IPS-20b (cell line): ENCODE measurements at regions not wholly inside any gene's neighbourhood (a gene's known extent, or its start where the extent isn't known, plus 50 kb on each side); places are given as distances from the start of the nearest gene placed in this dataset.

Source experiments
- H3K27ac ChIP-seq: one replicate; pipeline ENCODE4 v1.5.1; 2013; ENCODE audit warnings: low read length
- H3K27me3 ChIP-seq: 2 replicates; pipeline ENCODE4 v1.6.1; 2013; ENCODE audit warnings: mild to moderate bottlenecking, low read length, inconsistent platforms; ENCODE audit not compliant: insufficient read depth
- H3K36me3 ChIP-seq: 2 replicates; pipeline ENCODE4 v1.6.1; 2013; ENCODE audit warnings: low read depth, mild to moderate bottlenecking, inconsistent platforms, low read length, moderate library complexity; ENCODE audit not compliant: insufficient read depth
- H3K4me1 ChIP-seq: 2 replicates; pipeline ENCODE4 v1.6.1; 2013; ENCODE audit warnings: mild to moderate bottlenecking, control low read depth, inconsistent platforms, low read length, moderate library complexity; ENCODE audit not compliant: insufficient read depth
- H3K4me3 ChIP-seq: 2 replicates; pipeline ENCODE4 v1.5.1; 2013; ENCODE audit warnings: mild to moderate bottlenecking, low read length, inconsistent platforms
- H3K9ac ChIP-seq: 2 replicates; pipeline ENCODE4 v1.6.1; 2013; ENCODE audit warnings: low read depth, mild to moderate bottlenecking, inconsistent platforms, low read length, moderate library complexity
- H3K9me3 ChIP-seq: 2 replicates; pipeline ENCODE4 v1.6.1; 2013; ENCODE audit warnings: mild to moderate bottlenecking, low read depth, low read length, inconsistent platforms; ENCODE audit not compliant: insufficient read depth

DNA sequence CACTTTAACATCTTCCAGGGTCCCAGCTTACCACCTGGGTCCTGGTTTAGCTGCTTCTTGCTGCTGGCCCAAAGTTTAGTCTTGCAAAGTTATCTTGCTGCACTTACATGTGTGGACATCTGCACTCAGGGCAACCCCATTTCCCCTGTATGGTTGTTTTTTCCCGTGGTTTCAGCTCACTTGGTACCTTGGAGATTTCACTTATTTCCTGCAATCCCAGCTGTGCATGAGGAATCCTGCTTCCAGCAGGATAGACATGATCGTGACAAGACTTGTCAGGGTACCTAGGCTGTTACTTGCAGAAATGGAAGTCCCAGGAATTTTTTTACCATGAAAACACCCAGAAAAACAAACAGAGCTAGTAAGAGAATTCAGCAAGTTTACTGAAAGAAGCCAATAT lies 95.9 kb upstream of the LEP start:
- H3K27ac ChIP-seq: no peak overlapping the region
- H3K36me3 ChIP-seq: no peaks in the 10 kb centered on the region
- H3K4me3 ChIP-seq: no peak overlapping the region
- H3K4me1 ChIP-seq: peaks cover 7% of the 10 kb centered on the region; the same call in 1 of the 2 replicates
- H3K27me3 ChIP-seq: peaks cover 16% of the 10 kb centered on the region; the same call in 1 of the 2 replicates
- no peaks in the 10 kb centered on the region; the same call in 1 of the 2 replicates for H3K9me3 ChIP-seq
- H3K9ac ChIP-seq: no peak overlapping the region

DNA sequence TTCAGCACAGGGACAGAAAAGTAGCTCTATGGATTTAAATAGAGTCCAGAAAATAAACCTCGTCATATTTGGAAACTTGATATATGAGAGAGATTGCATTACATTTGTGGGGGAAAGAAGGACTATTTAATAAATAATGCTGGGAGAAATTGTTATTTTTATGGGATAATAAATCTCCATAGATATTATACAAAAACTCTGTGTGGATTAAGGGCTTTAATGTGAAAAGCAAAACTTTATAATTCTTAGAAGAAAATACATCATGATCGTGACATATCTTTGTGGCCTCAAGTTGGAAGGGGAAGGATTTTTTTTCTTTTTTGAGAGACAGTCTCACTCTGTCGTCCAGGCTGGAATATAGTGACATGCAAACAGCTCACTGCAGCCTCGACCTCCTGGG lies 95.0 kb upstream of the LEP start:
- no peak overlapping the region for H3K27ac ChIP-seq
- peaks cover 7% of the 10 kb centered on the region; the same call in 1 of the 2 replicates for H3K4me1 ChIP-seq
- no peaks in the 10 kb centered on the region; the same call in 1 of the 2 replicates for H3K9me3 ChIP-seq
- peaks cover 16% of the 10 kb centered on the region; the same call in 1 of the 2 replicates for H3K27me3 ChIP-seq
- H3K36me3 ChIP-seq: no peaks in the 10 kb centered on the region
- no peak overlapping the region for H3K9ac ChIP-seq
- H3K4me3 ChIP-seq: no peak overlapping the region

DNA sequence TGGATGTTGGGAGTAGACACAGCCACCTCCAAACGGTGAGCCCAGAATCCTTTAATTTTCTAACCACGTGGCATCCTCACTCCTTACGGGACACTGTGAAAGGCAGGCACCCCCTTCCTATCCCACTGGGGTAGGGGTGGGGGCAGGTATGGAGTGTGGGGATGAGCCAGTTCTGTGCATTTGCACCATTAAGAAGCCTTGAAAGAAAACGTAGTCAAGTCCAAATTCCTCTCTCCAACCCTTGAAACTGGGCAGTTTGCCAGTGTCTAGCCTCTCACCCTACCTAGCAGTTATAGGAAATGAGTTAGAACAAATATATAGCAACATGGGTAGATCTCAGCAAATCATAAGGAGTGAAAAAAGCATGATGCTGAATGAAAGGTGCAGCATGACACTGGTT lies 92.4 kb upstream of the LEP start:
- Histone ChIP-seq H3K4me1 (peaks cover 7% of the 10 kb centered on the region; the same call in 1 of the 2 replicates), H3K9me3 (no peaks in the 10 kb centered on the region; the same call in 1 of the 2 replicates), H3K4me3 (no peak overlapping the region), H3K9ac (no peak overlapping the region), H3K27me3 (peaks cover 4% of the 10 kb centered on the region; the same call in 1 of the 2 replicates), H3K27ac (no peak overlapping the region), H3K36me3 (no peaks in the 10 kb centered on the region)

DNA sequence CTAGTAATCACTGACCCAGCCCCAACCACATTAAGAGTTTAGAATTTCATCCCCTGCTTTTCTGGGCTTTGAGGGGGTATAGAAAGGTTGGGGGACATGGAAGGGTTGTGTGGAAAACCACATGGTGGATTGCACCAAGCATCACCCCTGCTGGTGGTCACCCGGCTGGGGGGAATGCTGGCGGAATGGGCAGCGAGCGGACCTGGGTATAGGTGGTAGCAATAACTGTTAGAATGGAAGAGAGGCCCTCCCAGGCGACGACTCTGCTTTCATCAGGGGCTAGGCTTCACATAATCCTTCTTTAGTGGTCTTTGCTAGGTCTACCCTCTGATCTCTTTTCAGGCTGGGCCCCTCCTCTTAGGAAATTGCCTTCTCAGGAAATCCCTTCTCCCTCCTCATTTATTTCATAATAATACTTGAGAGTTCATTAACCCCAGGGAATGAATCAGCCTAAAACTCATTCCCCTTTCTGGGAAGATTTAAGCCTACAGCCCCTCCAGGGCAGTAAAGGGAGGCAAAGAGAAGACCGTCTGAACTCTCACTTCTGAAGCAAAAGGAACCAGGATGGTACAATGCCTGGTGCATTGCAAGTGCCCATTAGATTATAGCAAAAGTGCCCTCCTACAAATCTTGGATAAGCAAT lies 90.7 kb upstream of the LEP start:
- peaks cover 24% of the 10 kb centered on the region for H3K4me1 ChIP-seq
- no peak overlapping the region for H3K4me3 ChIP-seq
- H3K27ac ChIP-seq: no peak overlapping the region
- no peak overlapping the region for H3K9ac ChIP-seq
- H3K27me3 ChIP-seq: peaks cover 7% of the 10 kb centered on the region; the same call in 1 of the 2 replicates
- H3K36me3 ChIP-seq: no peaks in the 10 kb centered on the region
- H3K9me3 ChIP-seq: no peaks in the 10 kb centered on the region

DNA sequence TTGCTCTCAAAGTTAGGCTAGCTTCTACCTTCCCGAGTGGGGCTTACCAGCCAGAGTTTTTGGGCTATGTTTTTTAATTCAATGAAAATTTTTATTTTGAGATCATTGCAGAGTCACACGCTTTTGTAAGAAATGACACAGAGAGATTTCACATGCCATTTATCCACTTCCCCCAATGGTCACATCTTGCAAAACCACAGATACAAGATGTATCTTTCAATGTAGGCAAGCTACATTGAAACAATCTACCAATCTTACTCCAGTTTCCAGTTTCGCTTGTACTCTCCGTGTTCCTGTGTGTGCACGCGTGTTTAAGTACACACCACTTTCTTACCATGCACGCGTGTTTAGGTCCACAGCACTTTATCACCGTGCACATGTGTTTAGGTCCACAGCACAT lies 89.4 kb upstream of the LEP start:
- Histone ChIP-seq H3K36me3 (no peaks in the 10 kb centered on the region), H3K27me3 (peaks cover 7% of the 10 kb centered on the region; the same call in 1 of the 2 replicates), H3K4me1 (peaks cover 27% of the 10 kb centered on the region), H3K9me3 (no peaks in the 10 kb centered on the region), H3K9ac (no peak overlapping the region), H3K4me3 (no peak overlapping the region), H3K27ac (no peak overlapping the region)

DNA sequence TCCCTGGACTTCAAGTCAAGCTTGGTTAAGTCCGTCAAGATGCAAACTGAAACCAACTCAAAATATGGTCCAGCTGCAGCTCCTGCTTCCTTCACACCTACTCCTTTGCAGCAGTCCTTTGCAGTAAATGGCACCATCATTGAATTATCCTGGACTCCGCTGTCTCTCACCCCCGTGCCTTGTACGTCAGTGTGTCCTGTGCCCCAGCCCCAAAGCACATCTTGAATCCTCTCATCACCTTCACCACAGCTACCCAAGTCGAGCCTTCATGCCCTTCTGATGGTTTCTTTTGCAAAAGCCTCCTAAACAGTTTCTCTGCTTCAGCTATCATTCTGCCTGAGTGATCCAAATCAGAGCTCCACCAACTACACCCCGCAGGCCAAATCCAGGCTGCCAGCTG lies 88.4 kb upstream of the LEP start:
- H3K9me3 ChIP-seq: no peaks in the 10 kb centered on the region
- H3K27me3 ChIP-seq: peaks cover 17% of the 10 kb centered on the region; the same call in 1 of the 2 replicates
- peaks cover 20% of the 10 kb centered on the region for H3K4me1 ChIP-seq
- H3K27ac ChIP-seq: no peak overlapping the region
- H3K36me3 ChIP-seq: no peaks in the 10 kb centered on the region
- no peak overlapping the region for H3K9ac ChIP-seq
- H3K4me3 ChIP-seq: no peak overlapping the region

DNA sequence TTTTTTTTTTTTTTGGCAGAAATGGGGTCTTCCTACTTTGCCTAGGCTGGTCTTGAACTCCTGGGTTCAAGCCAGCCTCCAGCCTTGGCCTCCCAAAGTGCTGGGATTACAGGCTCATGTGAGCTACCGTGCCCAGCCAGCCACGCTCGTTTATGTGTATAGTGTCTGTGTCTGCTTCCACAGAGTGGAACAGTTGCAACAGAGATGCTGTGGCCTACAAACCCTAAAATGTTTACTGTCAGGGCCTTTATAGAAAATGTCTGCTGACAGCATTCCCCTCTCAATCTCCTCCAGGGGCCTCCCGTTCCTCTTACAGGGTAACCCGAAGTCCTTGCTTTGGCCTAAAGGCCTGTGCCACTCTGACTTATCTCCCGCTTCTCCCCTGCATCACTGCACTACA lies 87.6 kb upstream of the LEP start:
- H3K27me3 ChIP-seq: peaks cover 21% of the 10 kb centered on the region; the same call in 1 of the 2 replicates
- H3K9ac ChIP-seq: no peak overlapping the region
- H3K4me1 ChIP-seq: peaks cover 20% of the 10 kb centered on the region
- no peak overlapping the region for H3K4me3 ChIP-seq
- no peaks in the 10 kb centered on the region for H3K9me3 ChIP-seq
- no peak overlapping the region for H3K27ac ChIP-seq
- H3K36me3 ChIP-seq: no peaks in the 10 kb centered on the region

DNA sequence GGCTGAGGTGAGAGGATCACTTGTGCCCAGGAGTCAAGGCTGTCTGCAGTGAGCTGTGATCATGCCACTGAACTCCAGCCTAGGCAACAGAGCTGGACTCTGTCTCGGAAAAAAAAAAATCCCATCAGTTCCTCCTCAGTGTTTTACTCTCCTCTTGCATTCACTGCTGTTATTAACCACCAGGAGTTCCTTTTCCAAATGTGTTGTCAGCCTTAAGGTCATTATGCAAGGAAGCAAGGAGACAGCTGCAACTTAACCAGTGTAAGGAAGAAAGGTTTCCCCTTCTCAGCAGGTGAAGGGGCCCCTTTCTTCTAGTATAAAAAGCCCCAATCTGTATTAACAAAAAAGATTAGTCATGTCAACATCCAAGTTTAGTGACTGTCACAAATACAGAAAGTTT lies 86.6 kb upstream of the LEP start:
- Histone ChIP-seq H3K9me3 (no peaks in the 10 kb centered on the region), H3K9ac (no peak overlapping the region), H3K27ac (no peak overlapping the region), H3K27me3 (peaks cover 27% of the 10 kb centered on the region; the same call in 1 of the 2 replicates), H3K4me3 (no peak overlapping the region), H3K36me3 (no peaks in the 10 kb centered on the region), H3K4me1 (peaks cover 20% of the 10 kb centered on the region)

DNA sequence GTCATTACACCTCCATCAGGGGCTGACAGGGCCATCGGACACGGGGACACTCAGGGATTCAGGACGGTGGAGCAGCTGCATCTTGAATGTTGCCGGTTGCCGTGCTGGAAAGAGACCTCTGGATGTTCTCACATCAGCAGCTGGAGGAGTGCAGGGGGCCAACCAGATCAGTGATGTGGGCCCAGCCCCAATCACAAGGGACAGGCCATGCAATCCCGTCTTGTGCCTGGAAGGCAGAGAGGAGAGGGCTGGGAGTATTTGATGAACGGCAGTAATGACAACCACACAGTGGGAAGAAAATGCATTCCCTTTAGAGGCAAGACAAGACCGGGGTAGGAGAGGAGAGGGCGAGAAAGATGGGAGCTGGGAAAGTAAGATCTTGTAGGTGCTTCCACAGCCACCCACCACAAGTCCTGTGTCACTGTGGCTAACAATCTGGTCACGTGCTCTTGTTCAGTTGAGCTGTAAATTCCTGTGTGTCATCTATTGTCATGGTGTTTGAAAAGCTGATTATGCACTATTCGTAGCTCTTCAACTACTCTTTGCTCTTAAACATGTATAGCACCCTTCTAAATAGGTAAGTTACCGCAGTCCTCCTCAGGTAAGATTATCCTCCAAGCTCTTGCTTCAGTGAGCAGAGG lies 85.9 kb upstream of the LEP start:
- H3K9me3 ChIP-seq: no peaks in the 10 kb centered on the region
- H3K27me3 ChIP-seq: peaks cover 34% of the 10 kb centered on the region; the same call in 1 of the 2 replicates
- no peak overlapping the region for H3K27ac ChIP-seq
- peaks cover 20% of the 10 kb centered on the region for H3K4me1 ChIP-seq
- no peak overlapping the region for H3K4me3 ChIP-seq
- no peaks in the 10 kb centered on the region for H3K36me3 ChIP-seq
- H3K9ac ChIP-seq: no peak overlapping the region

DNA sequence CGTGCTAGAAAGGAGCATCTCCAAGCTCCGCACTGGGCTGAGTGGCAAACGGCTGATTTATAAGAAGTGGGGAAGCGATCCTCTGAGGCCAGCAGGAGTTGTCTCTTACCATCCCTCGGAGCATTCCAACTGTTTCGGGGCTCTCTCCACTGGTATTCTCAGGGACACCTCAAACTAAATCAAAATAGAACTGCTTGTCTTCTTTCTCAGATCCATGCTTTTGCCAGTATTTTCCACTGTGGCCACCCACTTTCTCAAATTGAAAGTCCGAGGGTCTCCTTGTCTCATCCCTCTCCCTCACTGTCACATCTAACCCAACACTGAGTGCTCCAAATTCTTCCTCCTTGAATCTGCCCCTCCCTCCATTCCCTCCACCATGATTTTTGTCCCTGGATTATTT lies 83.2 kb upstream of the LEP start:
- H3K27me3 ChIP-seq: peaks cover 58% of the 10 kb centered on the region
- no peak overlapping the region for H3K9ac ChIP-seq
- H3K9me3 ChIP-seq: no peaks in the 10 kb centered on the region

DNA sequence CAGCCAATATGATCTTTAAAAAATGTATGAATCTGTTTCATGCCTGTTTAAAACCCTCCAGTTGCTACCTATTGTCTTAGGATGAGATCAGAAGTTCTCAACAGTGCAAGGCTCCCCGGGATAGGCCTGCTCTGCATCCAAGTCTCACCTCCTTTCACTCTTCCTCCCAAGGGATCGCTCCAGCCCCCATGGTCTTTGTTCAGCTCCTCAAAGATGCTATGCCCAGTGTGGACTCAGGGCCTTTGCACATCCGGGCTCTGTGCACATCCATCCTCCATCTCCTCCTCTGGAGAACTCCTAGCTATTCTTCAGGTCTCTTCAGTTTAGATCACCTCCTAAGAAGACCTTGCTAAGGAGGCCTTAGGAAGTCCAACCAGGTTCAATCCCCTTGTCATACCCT lies 82.7 kb upstream of the LEP start:
- H3K9me3 ChIP-seq: no peaks in the 10 kb centered on the region
- peaks cover 20% of the 10 kb centered on the region for H3K4me1 ChIP-seq
- H3K9ac ChIP-seq: no peak overlapping the region
- H3K27ac ChIP-seq: no peak overlapping the region
- peaks cover 63% of the 10 kb centered on the region for H3K27me3 ChIP-seq
- H3K36me3 ChIP-seq: no peaks in the 10 kb centered on the region
- no peak overlapping the region for H3K4me3 ChIP-seq

More for the DNA sequence above, 83.2 kb upstream of the LEP start:
- Histone ChIP-seq H3K4me1 (peaks cover 20% of the 10 kb centered on the region), H3K4me3 (no peak overlapping the region), H3K27ac (no peak overlapping the region), H3K36me3 (no peaks in the 10 kb centered on the region)

DNA sequence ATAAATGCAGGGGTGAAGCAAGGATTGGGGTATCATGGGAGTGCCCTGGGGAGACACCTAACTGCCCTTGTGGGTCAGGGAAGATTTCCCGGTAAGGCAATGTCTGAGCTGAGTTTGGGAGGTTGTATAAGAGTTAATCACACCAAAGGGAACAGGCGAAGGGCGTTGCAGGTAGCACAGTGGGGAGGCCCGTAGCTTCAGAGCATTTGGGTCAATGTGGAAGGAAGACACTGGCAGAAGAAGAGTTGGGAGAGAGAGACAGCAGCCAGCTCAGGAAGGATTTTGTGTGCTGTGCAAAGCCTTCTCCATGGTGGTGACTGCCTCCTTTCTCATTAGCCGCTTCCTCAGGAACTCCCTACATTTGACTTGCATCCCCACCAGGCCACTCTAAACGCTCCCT lies 80.8 kb upstream of the LEP start:
- Histone ChIP-seq H3K36me3 (no peaks in the 10 kb centered on the region), H3K9ac (no peak overlapping the region), H3K4me3 (no peak overlapping the region), H3K27me3 (peaks cover 79% of the 10 kb centered on the region), H3K27ac (no peak overlapping the region), H3K9me3 (no peaks in the 10 kb centered on the region), H3K4me1 (peaks cover 20% of the 10 kb centered on the region)
